Neural cell (in vitro differentiated cells): ENCODE measurements at regions not wholly inside any gene's neighbourhood (a gene's known extent, or its start where the extent isn't known, plus 50 kb on each side); places are given as distances from the start of the nearest gene placed in this dataset.

Source experiments
- CTCF ChIP-seq: fragments of 450-650 bp; IDR thresholded peaks from 2 replicates; pipeline ENCODE4 v1.5.1; 2014; ENCODE audit warnings: antibody characterized with exemption, mild to moderate bottlenecking, moderate library complexity; ENCODE audit not compliant: poor library complexity, severe bottlenecking
- EP300 ChIP-seq: fragments of 450-650 bp; conservative IDR thresholded peaks from 2 replicates; pipeline ENCODE4 v1.6.1; 2014; ENCODE audit warnings: antibody characterized with exemption, mild to moderate bottlenecking, moderate library complexity; ENCODE audit not compliant: poor library complexity, severe bottlenecking
- EZH2 ChIP-seq: fragments of 200-600, 300-800 bp; shearing (Covaris generic), sonication (generic); IDR thresholded peaks from 2 replicates; pipeline ENCODE4 v1.6.1; 2014; ENCODE audit warnings: antibody characterized with exemption, low read length, borderline replicate concordance, mild to moderate bottlenecking; ENCODE audit not compliant: insufficient read depth, poor library complexity, severe bottlenecking
- MXI1 ChIP-seq: fragments of 450-650 bp; conservative IDR thresholded peaks from 2 replicates; pipeline ENCODE4 v1.6.1; 2014; ENCODE audit warnings: antibody characterized with exemption, mild to moderate bottlenecking; ENCODE audit not compliant: poor library complexity, severe bottlenecking
- POLR2AphosphoS5 ChIP-seq: IDR thresholded peaks from 2 replicates; pipeline ENCODE4 v1.6.1; 2012
- TF ChIP-seq, protein P1 (sequence below): IDR thresholded peaks from 2 replicates; pipeline ENCODE4 v1.6.1; 2012; ENCODE audit warnings: borderline replicate concordance

DNA sequence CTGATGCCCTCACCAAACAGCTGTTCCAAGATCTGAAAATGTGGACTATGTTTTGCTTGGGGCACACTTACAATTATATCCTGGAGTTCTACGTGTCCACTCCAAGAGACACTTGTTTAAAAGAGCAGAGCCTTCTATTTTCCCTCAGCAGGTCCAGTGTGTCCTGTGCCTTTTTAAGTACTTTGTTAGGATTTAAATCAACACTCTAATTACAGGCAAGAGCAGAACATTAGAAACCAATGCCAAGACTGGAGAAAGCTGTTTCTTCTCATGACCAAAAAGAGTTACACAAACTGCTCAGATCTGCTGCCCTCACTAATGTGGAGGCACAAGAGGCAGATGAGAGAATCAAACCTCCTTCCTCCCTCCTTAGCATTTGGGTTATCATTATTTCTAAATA is 452.9 kb downstream of the LMO4 start:
- no peak for TF ChIP-seq CTCF
- no peak for TF ChIP-seq EZH2
- TF ChIP-seq MXI1, result no peak
- no peak for TF ChIP-seq POLR2AphosphoS5
- no peak for TF ChIP-seq EP300
- TF ChIP-seq, protein P1, sequence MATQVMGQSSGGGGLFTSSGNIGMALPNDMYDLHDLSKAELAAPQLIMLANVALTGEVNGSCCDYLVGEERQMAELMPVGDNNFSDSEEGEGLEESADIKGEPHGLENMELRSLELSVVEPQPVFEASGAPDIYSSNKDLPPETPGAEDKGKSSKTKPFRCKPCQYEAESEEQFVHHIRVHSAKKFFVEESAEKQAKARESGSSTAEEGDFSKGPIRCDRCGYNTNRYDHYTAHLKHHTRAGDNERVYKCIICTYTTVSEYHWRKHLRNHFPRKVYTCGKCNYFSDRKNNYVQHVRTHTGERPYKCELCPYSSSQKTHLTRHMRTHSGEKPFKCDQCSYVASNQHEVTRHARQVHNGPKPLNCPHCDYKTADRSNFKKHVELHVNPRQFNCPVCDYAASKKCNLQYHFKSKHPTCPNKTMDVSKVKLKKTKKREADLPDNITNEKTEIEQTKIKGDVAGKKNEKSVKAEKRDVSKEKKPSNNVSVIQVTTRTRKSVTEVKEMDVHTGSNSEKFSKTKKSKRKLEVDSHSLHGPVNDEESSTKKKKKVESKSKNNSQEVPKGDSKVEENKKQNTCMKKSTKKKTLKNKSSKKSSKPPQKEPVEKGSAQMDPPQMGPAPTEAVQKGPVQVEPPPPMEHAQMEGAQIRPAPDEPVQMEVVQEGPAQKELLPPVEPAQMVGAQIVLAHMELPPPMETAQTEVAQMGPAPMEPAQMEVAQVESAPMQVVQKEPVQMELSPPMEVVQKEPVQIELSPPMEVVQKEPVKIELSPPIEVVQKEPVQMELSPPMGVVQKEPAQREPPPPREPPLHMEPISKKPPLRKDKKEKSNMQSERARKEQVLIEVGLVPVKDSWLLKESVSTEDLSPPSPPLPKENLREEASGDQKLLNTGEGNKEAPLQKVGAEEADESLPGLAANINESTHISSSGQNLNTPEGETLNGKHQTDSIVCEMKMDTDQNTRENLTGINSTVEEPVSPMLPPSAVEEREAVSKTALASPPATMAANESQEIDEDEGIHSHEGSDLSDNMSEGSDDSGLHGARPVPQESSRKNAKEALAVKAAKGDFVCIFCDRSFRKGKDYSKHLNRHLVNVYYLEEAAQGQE, result no peak
